Occipital lobe (tissue), 1 donor: ENCODE measurements at regions not wholly inside any gene's neighbourhood (a gene's known extent, or its start where the extent isn't known, plus 50 kb on each side); places are given as distances from the start of the nearest gene placed in this dataset.

ENCODE experiments used
- DNase-seq: peaks from one replicate; lab custom pipeline; 2025; lab: John Stamatoyannopoulos, UW

DNA sequence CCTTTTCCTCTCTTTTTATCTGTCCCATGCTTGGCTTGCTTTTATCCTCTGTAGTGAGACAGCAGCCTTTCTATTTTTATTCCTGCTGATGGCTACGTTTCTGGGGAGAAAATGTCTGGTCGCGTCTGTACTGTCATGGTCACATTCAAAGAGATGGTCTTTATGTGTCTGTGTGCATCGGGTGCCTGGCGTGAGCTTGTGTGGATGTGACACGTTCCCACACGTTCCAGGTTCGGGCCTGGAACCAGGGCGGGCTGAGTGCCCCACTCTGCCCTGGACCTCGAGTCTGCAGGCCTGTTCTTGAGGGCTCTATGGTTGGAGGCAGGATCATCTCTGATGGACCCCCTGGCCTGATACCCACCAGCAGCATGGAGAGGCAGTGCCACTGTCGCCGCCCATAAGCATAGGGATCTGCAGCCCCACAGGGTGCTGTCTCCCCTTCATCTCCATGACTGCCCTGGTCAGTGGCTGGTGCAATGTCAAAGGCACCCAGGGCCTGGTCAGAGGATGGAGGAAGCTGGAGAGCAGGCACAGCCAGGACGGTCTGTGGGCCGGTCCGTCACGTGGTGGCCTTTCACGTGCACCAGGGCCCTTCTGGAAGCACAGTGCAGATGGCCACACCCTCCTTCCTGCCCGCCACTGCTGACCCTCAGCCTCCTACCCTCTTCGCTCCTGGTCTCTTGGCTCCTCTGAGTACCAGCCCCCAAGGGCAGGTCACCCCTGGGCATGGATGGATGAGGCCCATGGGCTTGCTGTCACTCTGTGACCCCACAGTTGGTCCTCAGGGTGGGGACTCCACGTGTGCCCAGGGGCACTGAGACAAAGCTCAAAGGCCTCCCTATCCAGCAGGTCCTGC lies 149.2 kb upstream of the TWIST2 start:
- no peak for DNase-seq

DNA sequence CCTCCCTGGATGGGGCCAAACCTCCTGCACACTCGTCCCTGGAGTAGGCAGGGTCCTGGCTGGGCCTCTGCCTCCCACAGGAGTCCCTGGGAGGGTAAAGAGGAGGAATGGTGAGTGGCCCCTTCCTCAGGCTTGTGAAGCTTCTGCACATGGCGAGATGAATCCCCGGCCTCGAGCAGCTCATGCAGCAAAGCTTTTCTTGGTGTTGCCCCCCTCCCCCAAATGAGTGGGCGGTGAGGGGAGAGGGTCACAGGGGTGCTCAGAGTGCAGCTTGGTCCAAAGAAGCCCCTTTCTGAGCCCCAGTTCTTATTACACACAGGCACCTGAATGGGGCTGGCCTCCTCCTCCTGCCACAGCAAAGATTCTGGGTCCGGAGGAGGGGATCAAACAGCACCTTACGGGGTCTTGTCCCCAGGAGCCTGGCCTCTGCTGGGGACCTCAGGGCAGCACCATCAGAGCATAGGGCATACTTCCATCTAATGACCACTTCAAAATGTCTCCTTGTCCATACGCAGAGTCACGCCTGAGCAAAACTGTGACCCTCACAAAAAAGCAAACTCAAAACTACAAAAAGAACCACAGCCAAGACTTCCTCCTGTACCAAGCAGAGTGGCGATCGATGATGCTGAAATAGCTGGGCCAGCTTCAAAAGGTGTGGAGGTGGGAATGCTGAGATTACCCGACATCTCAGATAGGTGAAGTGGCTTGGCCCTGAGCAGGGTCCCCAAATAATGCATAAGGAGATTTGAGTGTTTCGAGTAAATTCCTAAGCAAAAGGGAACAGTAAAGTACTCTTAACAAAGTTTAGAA lies 148.4 kb upstream of the TWIST2 start:
- no peak for DNase-seq

DNA sequence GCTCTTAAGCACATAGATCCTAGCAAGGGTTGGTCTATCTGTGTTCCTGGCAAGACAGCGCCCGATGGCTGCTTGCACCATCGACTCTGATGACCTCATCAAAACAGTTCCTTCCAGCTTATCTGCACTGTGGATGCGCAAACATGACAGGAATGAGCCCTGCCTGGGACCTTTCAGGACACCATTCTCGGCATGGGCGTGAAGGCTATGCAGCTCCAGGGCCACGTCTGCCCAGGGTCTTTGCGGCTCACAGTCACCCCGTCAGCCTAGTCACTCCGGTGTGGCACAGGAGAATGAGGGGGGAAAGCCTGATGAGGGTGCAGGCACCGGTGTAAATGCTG lies 147.8 kb upstream of the TWIST2 start:
- no peak for DNase-seq

DNA sequence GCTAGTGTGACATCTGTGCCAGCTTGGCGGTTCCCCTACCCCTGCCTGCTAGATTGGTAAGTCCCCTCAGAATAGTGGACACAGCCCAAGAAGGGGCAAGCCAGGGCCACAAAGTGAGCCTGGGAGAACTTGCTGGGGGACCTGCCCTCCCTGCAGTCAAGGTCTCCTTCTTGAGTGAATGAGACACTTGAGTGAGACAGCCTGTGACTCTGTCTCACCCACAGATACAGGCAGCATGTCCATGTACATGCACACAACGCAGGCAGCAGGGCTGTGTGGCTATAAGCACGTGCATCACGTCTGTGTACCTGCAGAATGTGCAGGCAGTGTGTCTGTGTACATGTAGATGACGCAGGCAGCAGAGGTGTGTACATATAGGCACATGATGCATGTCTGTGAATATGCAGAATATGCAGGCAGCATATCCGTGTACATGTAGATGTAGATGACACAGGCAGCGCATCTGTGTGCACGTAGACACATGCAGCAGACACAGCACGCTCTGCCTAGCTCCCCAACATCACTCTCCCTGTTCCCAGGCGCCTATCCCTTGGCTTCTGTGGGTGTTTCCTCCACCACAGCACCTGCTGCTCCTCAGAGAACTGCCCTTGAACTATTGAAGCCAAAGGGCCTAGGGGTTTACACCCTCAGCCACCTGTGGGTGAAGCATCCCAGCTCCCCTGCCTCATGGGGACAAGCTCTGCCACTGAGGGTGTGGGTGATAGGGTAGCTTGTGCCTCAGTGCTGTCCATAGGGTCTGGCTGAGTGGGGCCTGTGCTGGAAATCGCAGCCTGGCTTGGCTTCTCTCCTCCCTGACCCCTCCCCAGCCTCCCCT lies 147.2 kb upstream of the TWIST2 start:
- no peak for DNase-seq

DNA sequence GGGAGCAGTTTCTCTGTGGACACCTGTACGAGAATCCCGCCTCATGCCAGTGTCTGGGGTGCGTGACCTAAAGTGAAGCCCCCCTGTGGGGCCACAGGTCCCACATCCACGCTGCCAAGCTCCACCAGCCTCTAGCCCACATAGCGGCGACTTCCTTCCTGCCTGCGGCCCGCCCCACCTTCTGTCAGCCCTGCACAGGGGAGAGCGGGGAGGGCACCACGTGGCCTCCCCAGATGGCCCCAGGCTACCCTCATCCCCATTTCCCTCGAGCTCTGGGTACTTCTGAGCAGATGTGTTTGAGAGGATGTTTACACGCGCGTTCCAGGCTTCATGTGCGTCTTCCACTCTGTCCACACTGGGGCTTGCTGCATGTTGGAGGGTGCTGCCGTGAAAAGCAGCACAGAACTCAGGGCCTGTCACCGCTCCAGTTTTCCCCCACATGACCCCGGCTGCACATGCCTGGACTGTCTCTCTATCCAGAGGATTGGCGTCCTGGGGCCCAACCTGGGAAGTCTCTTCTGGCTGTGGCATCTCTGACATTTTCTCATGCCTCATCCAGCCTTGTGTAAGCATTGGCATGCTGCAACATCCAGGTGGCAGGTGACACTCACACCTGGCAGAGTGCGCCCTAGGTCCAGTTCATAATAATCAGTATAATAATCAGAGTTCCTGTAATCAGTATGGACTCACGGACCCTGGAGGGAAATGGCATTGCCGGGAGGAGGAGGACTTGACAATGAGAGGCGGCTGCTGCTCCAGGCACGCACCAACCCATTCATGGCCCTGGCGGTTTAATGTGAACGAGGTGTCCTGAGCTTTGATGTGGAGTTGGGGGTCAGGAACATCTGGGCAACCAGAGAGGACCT lies 146.3 kb upstream of the TWIST2 start:
- DNase-seq, result no peak

DNA sequence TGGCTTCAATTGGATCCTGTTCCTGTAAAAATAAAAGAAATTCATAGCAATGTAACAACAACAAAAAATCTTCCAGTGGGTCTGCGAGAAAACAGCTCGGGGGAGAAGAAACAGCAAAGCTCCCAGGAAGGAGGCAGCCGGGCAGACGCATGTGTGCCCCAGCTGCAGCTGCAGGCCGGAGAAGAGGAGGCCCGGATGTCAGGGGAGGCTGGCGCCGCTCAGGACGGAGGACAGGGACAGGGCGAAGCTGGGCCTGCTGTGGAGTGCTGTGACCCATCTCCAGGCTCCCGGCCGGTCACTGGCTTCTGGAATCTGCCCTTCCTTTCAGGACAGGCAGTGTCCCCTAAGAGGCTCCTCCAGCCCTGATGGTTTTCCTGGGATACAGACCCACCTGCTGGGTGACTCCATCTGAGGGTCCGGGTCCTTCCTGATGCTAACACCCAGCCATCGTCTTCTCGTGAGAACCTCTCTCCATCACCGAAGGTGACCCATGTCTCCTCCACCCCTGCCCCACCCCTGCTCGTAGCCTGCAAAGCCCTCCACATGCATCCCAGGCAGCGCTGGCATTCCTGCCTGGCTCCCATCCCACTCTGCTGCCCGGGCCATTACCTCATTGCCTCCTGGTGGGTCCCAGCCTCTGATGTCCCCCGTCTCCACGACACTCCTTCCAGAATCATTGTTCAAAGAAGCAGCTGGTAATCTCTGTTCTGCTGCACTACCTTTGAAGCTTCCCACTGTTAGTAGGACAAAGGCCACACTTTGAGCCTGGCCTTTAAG lies 145.4 kb upstream of the TWIST2 start:
- DNase-seq, result no peak

DNA sequence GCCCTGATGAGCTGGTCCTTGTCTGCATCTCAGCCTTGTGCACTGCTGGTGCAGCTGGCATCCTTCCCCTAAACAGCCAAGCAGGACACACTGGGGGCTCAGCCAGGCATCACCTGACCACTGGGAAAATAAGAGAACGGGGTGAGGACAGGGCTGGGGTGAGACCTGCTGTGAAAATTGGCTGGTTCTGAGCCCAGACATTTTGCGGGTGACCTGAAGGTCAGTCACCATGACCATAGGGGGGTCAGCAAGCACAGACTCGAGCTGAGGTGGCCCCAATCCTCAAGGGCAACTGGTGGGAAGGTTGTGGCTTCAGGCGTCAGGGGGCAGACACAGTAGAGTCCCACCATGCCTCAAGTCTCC lies 144.9 kb upstream of the TWIST2 start:
- DNase-seq, result no peak

DNA sequence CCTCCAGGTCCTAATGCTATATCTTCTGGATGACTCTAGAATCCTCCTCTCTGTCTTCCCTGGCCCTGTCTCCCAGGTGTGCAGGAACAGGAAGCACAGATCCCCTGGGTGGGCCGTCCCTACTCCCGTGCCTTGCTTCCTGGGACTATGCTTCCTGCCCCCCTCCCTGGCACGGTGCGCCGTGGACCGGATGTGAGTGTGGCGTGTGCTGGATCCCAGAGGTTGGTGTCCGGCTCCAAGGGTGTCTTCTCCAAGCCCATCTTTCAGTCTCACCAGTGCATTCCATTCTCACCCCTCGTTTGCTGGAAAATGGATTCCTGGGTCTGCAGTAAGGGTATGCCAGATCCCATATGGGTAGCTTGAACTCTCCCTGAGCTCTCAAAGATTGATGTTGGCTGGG lies 144.4 kb upstream of the TWIST2 start:
- no peak for DNase-seq

DNA sequence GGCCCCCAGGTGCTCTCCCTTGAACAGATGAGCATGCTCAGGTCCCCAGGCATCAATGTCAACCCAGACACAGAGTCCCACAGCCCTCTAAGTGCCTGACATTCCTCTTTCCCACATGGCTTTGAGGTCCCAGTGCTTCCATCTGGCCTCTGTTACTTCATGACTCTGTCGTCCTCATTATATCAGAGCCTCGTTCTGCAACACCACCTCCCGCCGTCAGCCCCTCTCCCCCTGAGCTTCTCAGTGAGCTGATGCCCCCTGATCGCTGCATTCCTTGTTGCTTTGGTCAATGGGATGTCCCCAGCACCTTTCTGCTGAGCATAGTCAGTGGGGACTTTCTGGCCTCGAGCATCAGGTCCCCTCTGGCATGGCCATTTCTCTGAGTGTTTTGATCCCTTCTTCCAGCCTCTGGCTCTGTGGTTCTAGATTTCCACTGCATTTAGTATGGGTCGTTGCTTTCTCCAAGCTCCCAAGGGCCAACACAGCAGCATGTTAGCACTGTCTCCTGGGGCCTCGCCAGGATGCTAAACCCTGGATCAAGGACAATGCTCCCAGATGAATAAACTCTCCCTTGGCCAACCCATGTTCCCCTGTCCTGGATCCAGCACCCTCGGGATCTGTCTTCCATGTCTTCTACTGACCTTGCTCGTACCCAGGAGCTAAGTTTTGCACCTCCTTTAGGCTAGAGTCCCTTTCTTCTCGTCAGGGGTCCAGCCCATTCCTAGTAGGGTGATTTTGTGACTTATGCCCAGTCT lies 143.2 kb upstream of the TWIST2 start:
- DNase-seq, result no peak

DNA sequence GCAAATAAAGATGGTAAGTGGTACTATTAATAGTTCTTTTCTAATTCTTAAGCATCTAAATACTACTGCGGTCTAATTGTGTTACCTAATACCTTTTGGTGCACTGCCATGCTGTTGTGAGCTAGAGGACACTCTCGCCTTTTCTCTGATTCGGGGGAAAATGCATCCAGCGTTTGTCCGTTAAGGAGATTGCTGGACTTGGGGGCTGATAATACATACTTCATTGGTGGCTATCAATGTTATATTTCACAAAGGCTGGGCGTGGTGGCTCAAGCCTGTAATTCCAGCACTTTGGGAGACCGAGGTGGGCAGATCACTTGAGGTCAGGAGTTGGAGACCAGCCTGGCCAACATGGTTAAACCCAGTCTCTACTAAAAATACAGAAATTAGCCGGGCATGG lies 141.7 kb upstream of the TWIST2 start:
- DNase-seq, result no peak

DNA sequence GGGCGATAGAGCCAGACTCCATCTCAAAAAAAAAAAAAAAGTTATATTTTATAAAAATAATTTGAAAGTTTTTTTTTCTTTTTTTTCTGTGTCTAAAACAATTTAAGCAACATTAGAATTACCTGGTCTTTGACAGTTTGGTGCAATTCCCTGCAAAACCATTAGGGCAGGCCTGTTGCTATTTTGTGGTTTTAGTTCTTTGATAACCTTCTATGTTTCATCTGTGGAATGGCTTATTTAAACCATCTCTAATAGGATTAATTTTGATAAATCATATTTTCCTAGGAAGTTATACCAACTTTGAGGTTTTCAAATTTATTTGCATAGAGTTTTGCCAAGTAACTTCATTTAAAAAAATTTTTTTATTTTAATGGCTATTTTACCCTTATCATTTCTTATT lies 141.2 kb upstream of the TWIST2 start:
- DNase-seq, result no peak

DNA sequence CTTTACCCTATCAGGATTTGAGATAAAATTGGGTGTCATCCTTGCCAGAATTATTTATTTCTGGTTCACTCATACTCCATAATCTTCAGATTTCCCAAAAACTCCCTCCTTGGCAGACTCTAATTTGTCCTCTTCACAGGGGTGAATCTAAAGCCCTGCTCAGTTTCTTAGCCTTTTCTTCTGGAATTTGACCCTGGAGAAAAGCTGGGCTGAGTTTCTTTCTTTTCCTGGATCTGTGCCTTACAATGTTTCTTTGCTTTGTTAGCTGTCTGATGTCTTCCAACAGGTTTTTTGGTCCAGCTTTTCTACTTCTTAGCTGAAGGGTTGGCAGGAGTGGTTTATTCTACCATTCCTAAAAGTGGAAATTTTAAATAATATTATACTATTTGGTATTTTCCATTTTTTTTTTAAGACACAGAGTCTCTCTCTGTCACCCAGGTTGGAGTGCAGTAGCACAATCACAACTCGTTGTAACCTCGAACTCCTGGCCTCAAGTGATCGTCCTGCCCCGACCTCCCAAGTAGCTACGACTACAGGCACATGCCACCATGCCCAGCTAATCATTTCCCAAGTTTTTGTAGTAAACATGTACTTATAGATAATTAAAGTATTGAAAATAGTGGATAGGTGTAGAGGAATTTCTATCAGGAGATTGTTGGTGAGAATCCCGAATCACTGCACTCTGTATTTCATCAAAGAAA lies 138.4 kb upstream of the TWIST2 start:
- DNase-seq, result no peak

DNA sequence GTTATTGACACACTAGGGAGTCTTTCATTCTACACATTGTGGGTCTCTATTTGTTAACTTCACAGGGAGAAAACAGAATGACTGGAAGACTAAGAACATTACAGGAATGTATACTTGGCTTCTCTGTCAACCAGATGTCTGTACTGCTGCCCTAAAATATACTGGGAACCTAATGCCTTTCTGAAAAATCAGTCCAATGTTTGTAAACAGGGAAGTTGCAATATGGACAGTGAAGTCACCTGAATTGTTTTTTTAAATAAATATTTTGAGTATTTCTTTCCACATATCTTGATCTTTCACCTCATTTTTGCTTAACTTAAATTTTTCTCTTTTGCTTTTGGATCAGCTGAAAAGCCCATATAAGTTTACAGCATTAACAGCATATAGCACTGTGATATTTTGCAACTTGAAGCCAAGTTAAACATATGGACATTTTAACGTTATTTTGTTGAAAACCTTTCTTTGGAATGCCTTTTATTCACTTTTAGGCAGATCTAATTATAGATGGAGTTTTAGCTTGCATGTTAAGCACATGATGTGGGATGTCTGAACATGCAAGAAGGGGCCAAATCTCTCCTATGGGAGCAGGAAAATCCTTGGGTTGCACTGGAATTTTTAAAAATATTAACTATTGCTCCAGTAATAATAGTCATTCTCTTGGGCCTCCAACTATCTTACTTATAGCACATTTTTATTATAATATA lies 137.7 kb upstream of the TWIST2 start:
- DNase-seq, result no peak

DNA sequence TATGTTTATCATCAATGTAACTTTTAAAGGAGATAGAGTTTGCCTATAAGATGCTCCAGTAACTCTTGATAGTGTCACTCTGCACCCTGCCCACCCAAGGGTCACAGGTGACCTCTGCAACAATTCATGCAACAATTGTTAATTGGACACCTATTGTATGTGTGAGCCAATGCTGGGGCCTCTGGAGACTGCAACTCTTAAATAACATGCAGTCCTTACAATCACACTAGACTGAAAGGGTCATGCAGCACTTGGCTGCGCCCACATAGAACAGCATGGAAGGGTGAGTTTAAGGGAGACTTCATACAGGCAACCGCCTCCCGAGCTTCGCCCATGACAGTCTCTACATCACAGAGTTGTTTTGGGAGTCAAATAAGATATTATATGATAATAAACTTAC lies 137.1 kb upstream of the TWIST2 start:
- DNase-seq, result no peak

DNA sequence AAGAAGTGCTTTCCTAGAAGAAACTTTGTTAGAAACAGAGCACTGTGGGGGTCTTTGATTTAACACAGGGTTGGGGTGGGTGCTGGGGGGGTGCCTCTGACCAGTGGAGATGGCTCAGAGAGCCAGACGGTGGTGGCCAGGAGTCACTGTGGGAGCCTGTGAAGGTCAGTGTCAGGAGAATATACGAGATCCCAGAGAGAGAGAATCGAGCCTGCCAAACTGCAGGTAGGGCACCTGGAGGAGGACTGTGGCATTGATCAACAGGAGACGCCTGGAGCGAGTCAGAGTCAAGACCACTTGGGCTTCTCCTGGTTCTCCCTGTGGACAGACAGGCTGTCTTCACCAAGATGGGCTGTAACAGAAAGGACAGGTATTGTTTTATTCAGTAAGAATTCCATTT lies 136.5 kb upstream of the TWIST2 start:
- no peak for DNase-seq

DNA sequence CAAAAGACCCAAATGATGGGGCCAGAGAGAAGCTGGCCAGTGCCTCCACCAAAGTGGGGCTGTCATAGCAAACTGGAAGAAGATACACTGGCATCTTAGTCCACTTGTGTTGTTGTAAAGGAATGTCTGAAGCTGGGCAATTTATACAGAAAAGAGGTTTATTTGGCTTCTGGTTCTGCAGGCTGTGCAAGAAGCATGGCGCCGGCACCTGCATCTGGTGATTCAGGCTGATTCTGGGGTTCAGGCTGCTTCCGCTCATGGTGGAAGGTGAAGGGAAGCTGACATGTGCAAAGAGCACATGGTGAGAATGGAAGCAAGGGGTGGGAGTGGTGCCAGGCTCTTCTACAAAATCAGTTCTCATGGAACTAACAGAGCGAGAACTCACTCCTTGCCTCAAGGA lies 135.9 kb upstream of the TWIST2 start:
- no peak for DNase-seq

DNA sequence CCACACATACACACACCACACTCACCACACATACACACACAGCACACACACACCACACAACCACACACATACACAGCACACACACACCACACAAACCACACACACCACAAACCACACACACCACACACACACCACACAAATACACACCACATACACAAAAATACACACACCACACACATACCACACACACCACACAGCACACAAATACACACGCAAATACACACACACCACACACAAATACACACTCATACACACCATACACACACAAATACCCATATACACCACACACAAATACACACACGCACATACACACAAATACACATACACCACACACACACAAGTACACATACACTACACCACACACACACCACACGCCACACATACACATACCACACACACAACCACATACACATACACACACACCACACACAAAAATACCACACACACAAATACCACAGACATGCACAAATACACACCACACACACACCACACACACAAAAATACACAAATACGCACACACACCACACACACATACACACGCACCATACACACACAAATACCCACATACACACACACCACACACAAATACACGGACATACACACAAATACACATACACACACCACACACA lies 134.6 kb upstream of the TWIST2 start:
- DNase-seq, result no peak

DNA sequence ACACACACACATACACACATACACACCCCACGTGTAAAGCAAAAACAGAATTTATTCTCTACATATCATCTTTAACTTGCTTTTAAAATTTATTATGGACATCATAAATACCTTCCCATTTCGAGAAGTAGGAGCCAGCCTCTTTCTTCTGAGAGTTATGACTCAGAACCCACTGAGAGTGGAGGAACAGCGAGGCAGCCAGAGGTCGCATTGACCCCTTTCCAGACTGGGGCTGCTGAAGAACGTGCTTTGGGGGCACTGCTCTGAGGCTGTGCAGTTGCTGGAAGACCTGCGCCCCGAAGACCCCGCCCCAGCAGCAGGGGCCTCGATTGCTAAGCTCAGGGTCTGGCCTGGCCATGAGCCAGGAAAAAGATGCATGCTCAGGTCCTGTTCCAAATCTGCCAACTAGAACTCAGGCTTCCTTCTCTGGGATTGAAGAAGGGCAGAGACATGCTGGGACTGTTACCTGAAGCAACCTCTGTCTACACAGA lies 133.8 kb upstream of the TWIST2 start:
- DNase-seq, result no peak
